ENCODE measurements at regions not wholly inside any gene's neighbourhood (a gene's known extent, or its start where the extent isn't known, plus 50 kb on each side); places are given as distances from the start of the nearest gene placed in this dataset.
"Not testable (repeated sequence)": the region's sequence is repeated elsewhere in the genome, so short reads cannot be mapped to it uniquely, and the experiment has no call there.

DNA sequence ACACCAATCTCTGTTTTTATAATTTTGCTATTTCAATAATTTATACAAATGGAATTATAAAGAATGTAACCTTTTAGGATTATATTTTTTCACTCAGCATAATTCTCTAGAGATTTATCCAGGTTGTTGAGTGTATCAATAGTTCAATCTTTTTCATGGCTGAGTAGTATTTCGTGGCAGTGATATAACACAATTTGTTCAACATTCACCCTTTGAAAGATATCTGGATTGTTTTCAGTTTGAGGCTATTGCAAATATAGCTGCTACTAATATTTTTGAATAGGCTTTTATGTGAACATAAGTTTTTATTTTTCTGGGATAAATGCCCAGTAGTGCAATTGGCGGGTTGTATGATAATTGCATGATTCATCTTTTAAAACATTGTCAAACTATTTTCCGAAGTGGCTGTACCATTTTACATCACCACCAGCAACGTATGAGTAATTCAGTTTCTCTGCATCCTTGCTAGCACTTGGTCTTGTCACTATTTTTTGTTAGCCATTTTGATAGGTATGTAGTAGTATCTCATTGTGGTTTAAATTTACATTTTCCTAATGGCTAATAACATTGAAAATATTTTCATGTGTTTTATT is 55.6 kb upstream of the ABCD3 start:
- DNase-seq = no peak

DNA sequence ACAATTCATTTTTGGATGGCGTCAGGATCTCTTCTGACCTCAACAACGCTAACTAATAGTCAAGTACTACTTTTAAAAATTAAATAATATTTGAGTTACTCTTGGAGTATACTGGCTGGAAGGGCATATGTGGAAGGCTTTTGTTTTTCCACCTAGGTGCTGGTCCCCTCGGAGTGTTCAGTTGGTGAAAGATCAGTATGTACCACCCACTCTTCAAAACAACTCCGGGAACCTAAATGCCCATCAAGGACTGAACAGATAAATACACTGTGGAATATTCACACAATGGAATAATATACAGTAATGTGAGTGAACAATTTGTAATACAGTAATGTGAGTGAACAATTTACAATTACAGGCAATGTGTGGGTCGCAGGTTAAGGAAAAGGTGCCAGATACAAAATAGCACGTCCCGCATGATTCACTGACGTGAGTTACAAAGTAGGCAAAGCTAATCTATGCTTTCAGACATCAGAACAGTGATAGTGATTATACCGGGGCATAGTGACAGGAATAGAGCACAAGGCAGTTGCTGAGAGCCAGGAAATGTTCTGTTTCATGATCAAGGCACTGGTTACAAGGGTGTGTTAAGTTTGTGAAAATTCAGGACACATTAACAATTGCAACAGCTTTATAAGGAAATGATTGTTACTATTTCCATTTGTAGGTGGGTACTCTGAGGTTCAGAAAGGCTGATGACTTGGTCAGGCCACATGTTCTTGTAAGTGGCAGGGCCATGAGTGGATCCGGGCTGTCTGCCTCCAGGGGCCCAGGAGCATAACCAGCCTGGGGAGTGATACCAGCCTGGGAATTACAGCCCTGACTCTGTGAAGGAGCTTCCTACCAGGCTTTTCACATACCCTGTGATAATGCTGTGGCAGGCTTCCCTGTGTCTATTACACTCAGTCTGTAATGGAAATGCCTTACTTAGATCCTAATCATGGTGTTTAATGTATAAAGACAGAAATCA is 59.3 kb upstream of the ABCD3 start:
- no peak for DNase-seq

DNA sequence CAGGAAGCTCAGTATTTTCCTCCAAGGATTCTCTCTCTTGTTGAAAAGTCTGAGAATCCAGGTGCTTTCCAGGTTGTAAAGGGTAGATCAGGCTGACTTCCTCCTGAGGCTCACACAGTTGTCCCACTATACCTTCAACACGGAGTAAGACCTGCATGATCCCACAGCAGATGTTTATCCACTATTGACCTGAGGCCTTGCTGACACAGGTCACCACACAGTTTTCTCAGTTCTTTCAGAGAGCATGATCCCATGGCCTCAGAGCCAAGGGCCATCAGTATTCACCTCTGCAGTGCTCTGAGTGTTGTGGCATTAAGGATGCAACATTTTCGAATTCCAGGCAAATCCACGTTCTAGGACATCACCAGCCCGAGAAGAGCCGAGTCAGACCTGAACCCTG is 60.5 kb upstream of the ABCD3 start:
- DNase-seq = no peak

DNA sequence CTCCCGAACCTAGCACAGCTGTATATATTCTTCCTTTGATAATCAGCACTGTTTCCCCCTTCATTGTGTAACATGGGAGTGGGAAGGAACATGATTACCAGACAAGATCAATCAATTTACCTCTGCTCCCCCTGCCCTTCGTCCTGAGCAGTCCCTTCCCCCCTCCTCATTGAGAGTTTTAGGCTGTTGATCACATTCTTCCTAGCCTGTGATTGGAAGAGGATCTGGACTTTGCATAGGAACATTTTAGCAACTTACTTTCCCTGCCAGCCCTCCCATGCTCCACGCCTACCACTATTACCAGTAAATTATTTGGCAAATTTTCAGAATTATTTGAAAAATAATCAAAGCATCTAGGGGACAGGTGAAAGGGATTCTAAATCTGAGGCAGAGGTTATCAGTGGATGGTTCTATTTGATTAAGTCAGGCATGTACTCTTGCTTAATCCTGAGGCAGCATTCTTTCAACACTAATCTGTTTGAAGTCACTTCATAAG is 62.7 kb upstream of the ABCD3 start:
- DNase-seq = no peak

DNA sequence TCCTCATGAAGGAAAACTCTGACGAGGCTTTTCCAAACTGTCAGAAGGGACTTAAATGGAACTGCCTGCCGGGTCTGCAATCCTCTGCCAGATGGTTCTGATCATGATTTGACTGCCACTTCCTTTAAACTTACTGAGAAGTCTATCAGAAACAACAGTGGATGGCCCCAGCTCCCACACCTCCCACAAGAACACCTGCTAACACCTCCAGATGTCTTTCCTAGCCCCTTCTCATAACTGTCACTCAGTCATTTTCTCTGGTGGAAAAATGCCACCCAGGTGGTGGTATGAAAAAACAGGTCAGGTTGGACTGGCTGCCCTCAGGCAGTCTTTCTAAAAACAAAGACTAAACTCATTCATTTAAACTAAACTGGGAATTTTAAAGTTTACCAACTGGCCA is 66.7 kb upstream of the ABCD3 start:
- no peak for DNase-seq

DNA sequence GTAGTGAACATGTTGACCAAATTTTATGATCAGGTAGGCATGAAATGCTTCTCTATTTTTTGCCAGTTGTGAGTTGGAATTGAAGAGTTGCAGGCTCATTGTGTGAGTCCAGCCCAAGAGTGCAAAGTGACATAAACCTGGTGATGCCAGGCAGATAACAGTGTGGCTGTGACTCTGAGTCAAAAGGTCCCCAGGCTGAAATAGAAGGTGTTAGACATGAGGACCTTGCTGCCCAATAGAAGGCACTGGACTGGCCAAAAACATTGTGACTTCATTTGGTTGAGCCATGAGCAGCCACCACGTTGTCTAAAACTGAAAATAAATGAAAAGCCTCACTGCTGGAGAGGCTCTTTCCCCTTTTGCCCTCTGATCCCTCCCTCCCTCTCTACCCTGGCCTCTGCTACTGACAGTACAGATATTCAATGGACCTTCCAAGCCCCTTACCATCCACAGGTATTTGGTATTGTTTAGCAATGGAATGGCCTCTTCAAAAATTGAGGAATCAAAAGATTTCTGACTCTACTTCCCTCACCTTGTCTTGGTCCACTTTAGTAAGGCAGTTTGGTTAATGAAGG is 67.8 kb upstream of the ABCD3 start:
- no peak for DNase-seq

DNA sequence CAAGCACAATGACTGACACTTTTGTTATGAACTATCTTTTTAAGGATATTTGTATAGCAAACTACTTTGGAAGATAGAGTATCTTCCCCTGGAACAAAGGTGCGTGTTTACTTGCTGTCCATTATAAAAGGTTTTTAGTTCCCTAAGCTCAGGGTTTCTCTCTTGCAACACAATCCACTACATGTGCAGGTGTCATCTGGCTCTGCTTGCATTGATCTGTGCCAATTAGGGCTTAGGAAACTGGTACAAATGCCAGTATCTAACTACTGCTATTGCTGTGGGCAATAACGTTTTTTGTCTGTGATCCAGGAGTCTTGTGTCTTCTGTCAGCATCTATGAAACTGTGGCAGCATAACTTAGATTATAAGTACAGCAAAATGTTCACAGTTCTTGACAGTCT is 68.3 kb upstream of the ABCD3 start:
- no peak for DNase-seq

DNA sequence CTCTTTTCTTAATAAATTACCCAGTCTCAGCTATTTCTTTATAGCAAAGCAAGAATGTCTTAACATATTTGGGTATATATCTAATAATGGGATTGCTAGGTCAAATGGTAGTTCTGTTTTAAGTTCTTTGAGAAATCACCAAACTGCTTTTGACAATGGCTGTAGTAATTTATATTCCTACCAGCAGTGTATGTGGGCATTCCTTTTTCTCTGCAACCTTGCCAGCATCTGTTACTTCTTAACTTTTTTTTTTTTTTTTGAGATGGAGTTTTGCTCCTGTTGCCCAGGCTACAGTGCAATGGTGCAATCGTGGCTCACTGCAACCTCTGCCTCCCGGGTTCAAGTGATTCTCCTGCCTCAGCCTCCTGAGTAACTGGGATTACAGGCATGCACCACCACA is 69.8 kb upstream of the ABCD3 start:
- DNase-seq = not testable (repeated sequence)

DNA sequence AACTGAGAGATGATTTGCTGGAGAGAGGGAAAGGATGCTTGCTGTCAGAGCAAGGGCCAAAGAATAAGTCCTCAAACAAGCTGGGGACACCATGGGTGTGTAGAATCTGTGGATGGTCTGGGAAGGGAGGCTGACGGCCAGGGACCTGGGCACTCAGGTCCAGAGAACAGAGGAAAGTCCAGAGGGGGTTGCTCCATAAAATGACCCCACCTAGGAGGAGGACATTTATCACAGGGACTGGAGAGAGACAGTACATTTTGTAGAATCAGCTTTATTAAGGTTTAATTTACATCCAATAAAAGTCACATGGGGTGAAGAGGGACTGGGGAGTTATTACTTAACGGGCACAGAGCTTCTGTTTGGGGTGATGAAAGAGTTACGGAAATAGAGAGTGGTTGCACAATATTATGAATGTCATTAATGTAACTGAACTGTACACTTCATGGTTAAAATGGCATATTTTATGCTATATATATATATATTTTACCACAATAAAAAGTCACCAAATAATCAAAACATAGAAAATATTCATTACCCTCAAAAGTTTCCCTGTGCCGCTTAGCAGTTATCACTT is 73.0 kb upstream of the ABCD3 start:
- DNase-seq = no peak

DNA sequence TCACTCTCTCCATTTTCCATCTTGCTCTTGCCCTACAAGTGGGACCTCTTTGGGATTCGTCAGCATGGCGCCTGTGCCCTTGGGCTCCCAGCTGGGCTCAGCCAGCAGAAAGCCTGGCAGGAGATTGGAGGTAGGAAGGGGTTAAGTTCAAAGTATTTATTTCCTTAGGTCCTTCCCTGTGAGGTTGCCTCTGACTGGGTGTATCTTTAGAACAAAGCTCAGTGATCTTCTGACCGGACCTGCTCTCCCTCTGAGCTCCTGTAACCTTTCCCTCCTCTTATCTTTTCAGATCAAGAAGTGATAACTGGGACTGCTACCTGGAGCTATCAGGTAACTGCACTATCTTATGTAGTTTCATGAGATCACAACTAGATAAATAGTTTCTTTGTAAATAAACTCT is 75.8 kb upstream of the ABCD3 start:
- DNase-seq = no peak

DNA sequence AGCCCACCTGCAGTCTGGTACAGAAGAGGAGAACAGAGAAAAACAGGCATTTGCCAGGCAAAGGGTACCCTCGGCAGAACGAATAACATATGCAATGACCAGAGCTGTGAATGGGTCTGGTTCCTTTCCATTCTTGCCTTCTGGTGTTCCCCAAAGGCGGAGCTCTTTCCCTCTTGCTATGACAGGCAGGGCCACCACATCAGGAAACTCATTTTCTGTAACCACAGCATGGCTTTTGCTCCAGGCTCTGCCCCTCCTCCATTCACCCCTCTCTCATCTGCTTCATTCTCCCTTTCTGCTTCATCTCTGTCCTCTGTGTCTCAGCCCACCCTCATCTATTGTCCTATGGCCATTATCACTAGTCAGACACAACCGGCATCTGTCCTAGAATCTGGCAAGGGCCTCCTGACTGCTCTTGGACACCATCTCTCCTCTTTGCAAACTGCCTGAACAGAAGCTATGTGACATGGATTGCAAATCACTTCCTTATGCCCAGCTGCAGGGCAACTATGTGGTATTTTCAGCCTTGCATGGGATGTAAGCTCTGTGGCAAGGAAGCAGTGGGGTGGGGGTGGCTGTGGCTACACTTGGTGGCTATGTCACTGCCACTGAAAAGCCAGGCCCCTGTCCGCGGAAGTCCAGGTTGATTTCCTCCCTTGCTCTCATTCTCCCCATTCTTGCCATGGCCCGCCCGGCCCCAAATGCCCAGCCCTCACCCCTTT is 78.8 kb upstream of the ABCD3 start:
- no peak for DNase-seq

DNA sequence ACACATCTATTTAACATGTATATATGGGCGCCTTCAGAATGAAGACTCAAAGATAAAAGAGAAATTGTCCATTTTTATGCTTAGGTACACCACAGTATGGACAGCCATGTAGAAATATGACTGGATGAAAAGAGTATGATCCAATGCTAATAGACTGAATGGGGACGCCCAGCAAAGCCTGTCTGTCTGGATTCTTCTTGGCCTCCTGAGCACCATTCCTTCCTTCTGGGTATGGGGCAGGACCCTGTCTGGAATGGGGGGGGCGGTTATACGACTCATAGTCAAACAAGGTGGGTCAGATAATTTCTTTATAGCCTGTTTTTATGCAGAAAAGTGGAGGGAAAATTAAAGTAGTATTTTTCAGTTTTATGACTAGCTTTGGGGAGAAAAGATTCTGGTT is 81.2 kb upstream of the ABCD3 start:
- no peak for DNase-seq

DNA sequence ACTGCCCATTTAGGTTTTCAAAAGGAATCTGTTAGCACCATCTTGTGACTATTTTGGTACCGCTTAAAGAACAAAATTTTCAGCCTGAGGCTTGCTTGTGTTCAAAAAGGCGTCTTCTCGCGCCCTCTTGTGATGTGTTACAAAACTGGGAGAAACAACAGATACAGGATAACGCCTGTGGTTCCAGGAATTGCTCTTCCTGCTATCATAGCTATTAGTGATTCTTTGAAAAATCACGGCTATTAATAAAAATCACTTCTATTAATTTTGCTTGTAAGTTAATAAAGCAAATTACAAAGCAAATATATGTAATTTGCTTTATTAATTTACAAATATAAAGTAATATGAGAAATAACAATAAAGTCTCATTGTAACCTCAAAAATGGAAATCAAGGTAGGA is 82.2 kb upstream of the ABCD3 start:
- peak in 1 of 5 donors; percentile 14 for DNase-seq

DNA sequence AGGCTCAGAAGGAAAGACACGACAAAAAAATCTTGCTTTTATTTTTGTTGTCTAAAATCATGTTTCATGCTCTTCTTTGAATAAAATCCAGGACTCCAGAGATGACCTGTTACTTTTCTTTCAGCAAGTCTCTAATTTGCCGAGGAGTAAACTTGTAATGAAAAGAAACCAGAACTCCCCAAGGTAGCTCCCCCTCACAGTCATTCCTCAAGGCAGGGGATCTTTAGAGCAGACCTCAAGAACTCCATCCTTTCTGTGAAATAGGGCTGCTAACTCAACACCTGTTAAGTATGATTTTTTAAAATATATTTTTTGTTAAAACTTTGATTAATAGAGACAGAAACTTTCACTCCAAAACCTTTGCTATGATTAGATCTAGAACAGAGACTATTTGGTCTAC is 82.7 kb upstream of the ABCD3 start:
- DNase-seq = no peak

DNA sequence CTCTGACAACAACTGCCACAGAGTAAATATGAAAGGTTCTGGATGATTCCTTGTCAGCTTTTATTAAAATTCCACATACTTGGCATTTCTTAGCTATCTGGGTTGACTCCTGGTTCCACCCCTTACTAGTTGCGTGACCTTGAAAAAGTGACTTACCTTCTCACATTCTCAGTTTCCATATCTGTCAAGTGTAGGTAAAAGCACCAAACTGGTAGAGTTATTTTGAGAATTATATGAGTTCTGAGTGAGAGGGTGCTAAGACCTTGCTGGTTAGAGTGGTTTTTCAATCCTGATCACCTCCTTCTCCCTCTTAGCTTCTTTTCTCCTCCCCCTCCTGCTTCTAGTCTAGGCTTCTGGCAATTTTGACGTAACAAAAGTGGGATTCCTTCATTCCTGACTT is 83.4 kb upstream of the ABCD3 start:
- no peak for DNase-seq

DNA sequence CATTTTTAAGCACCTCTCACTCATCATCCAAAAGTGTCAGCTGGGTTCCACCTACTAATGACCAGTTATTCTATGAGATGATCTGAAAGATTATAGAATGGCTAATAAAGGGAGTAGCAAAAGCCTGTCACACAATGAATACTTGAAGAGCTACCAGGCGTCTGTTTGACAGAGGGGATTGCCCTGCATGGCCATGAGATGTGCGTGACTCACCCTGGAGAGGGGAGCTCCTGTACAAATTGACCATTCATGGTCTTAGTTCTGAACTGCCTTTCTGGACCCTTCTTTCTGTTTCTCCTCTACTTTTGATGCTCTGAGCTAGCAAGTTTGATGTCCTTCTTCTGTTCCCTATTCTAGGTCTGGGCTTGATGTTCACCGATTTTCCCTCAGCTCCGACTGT is 85.2 kb upstream of the ABCD3 start:
- DNase-seq = no peak

DNA sequence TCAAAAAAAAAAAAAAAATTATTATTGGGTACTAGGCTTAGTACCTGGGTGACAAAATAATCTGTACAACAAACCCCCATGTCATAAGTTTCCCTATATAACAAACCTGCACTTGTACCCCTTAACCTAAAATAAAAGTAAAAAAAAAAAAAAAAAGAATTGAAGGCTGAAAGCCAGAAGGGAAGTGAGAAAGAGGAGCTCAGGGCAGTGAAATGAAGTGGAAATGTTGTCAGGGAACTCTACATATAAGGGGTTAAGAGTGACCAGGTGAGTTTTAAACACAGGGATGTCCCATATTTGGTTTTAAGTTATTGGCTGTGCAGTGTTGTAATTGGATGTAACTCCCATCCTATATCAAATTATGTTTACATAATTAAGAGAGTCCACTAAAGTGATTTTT is 85.7 kb upstream of the ABCD3 start:
- DNase-seq = no peak

DNA sequence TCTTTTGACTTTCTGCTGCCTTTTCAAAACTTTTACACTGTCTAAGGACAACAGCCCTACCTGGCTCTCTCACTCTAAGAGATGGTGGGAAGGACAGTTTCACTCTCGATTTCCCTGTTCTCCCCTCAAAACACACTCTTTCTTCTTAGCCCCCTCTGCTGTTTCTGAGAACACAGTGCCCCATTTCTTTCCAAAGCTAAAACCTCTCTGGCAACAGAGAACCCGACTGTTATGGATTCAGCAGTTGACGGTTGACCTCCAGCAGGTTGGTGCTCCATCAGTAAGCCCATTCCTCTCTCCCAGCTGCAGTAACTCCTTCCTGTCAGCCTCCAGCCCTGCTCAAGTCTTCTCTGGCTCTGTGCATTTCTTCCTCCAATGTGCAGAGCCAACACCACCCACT is 88.2 kb upstream of the ABCD3 start:
- DNase-seq = no peak

DNA sequence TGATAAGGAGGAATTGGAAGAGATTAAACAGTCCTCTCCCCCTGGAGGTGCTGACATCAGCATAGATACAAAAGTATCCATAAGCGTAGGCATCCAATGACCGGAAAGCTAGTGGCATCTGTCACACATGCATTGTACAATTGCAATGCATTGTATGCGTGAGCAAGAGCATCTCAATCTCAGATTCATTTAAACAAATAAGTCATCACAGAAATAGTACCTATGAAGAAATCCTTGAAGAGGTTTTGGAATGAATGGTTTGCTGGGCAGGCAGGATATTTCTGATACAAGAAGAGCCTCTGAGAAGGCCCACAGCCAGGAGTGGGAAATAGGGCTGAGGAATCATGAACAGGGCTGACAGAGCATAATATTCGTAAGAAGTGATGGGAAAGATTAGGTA is 88.9 kb upstream of the ABCD3 start:
- DNase-seq = no peak

DNA sequence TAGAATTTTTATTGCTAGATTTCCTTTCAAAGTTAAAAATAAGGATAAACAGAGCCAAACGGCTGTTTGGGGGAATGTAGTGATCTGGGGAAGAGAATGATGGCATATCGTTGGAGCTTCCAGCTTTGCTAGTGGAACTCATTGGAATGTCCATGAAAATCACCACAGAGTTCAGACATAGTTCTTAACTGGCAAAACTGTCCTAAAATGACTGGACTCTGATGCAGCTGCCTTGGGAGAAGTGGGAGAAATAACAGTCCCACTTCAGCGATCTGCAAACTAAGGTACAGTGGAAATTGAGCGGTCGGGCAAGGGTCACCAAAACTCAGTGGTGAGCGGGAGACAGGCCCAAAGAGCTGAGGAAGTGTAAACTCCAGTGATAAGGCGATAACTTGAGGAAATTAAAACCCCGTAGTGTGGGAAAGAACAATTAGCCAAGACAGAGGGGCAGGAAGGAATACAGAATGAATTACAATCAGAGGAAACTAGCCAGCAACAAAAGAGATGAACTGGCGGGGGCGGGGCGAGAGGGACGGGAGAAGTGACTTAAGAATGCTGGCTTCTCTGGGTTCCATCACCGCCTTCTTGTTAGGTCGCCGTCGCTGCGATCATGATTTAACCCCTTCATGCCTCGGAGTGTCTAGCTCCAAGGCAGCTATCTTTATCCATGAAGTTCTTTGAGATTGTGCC is 89.8 kb upstream of the ARHGAP29 start:
- no peak for DNase-seq

DNA sequence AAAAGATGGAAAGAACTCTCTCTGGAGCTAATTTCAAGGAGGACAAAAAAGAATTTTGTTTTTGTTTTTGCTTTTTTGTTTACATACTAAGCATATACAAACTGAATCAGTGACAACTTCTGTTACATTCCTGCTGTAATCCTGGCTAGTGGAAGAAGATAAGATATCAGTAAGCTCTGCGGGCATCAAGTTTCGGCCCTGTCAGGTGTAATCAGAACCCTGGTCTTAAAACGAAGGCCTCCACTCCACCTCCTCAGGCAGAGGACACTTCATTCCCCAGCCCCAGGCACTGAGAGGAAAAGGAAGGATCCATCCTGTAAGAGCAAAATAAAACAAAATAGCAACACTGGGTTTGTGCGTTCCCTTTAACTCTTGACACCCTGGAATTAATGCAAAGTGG is 88.9 kb upstream of the ARHGAP29 start:
- no peak for DNase-seq

All from T-helper 1 cell (primary cell).